NK-92 treated with Interleukin-12 subunit alpha and Interleukin-12 subunit beta, amount 100 ng/mL, for 24 hours (cell line): ENCODE measurements at regions not wholly inside any gene's neighbourhood (a gene's known extent, or its start where the extent isn't known, plus 50 kb on each side); places are given as distances from the start of the nearest gene placed in this dataset.
"Not testable (repeated sequence)": the region's sequence is repeated elsewhere in the genome, so short reads cannot be mapped to it uniquely, and the experiment has no call there.

ENCODE experiments used
- DNase-seq: peaks from one replicate; lab custom pipeline; 2025; lab: John Stamatoyannopoulos, UW

DNA sequence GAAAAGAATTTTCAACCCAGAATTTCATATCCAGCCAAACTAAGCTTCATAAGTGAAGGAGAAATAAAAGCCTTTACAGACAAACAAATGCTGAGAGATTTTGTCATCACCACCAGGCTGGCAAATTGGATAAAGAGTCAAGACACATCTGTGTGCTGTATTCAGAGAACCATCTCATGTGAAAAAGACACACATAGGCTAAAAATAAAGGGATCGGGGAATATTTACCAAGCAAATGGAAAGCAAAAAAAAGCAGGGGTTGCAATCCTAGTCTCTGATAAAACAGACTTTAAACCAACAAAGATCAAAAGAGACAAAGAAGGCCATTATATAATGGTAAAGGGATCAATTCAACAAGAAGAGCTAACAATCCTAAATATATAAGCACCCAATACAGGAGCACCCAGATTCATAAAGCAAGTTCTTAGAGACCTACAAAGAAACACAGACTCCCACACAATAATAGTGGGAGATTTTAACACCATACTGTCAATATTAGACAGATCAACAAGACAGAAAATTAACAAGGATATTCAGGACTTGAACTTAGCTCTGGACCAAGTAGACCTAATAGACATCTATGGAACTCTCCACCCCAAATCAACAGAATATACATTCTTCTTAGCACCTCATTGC is 55.9 kb upstream of the ACSM6 start:
- DNase-seq: not testable (repeated sequence)

DNA sequence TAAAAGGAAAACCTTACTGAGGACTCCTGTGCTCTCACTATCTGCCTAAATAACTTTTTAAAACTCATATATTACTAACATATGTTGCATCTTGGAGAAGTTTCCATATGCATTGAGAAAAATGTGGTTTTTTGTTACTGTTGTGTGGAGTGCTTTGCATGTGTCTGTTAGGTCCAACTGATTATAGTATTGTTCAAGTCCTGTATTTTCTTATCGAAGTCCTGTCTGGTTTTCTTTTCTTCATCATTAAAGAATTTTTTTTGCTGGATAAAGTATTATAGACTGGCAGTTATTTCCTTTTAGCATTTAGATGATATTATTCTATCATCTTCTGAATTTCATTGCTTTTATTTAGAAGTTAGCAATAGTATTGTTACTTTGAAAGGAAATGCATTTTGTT is 59.5 kb upstream of the ACSM6 start:
- no peak for DNase-seq

DNA sequence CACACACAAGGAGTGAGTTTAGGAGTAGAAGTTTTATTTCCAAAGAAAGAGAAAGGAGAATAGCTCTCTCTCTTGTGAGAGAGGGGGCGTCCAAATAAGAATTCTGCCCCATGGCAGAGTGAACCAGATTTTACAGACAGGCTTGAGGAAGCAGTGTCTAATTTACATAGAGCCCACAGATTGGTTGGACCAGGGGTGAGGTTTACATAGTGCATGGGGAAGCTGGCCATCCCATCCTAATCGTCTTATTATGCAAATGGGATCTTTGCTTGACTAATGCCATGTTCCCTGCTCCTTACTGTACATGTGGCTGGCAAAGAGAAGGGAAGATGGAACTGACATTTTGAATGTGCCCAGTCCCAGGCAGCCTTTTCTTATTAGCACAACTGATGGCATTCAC is 60.0 kb upstream of the ACSM6 start:
- DNase-seq: no peak

DNA sequence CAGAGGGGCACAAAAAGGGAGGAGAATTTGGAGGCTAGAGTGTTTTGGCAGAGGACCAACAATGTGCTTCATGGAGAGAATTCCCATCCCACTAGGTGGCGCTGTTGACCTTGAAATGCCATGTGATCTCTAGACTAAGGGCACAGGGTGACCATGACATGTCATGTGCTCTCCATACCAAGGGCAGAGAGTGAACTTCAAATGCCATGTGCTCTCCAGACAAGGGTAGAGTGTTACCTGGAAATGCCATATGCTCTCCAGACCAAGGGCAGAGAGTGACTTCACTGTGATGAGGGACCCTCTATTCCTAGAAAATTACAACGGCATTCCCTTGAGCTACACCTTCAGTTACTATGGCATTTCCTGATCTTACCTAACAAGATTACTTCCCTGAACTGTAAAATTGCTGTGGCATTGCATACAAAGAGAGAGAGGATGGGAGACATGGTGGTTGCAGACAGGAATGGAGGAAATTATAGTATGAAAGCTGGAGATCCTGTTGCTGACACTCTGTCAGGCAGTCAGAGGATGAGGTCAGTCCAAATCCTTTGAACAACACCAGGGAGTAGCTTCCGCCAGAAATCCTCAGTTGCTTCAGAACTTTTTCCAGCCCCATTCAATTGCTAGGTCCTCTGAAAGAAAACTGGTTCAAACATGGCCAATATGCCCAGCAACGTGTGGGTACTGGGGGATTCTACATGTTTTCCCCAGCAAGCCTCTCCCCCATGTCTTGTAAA is 60.9 kb upstream of the ACSM6 start:
- DNase-seq: peak; percentile 53

DNA sequence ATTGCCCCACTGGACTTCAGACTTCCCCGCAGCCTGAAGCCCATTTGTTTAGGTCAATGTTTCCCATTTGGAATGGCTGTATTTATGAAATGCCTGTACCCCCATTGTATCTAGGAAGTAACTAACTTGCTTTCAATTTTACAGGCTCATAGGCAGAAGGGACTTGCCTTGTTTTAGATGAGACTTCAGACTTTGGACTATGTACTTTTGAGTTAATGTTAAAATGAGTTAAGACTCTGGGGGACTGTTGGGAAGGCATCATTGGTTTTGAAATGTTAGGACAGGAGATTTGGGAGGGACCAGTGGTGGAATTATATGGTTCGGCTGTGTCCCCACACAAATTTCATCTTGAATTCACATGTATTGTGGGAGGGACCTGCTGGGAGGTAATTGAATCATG is 61.1 kb upstream of the CYP2C8 start:
- not testable (repeated sequence) for DNase-seq

DNA sequence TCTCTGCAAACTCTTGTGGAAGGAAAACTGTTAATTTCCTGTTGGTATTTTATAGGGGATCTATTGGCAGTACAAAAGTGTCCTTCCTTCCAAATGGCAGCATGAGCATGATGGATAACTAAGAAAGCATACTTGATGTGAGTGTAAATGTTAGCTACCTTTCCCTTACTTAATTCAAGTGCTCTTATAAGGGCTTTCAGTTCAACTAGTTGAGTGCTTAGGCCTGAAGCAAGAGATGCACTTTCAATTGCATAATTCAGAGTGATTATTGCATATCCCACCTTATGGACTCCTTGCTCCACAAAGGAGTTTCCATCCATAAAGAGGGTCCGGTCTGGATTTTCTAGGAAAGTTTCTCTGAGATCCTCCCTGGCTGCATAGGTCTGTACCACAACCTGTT is 56.3 kb upstream of the CYP2C8 start:
- DNase-seq: no peak

DNA sequence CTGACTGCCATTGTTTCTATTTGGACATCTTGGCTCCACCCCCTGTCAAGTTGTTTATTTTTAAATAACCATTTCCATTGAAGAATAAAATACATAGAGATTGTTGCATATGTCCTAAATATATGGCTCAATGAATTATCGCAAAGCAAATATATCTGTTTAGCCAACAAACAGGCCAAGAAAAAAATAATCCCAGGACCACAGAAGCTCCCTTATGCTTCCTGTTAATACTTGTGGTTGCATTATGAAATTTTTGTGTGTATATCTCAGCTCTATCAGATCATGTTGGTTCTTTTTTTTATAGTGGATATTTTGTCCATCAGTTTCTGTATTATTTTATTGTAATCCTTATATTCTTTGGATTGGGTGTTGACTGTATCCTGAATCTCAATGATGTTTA is 53.4 kb upstream of the CYP2C8 start:
- no peak for DNase-seq

DNA sequence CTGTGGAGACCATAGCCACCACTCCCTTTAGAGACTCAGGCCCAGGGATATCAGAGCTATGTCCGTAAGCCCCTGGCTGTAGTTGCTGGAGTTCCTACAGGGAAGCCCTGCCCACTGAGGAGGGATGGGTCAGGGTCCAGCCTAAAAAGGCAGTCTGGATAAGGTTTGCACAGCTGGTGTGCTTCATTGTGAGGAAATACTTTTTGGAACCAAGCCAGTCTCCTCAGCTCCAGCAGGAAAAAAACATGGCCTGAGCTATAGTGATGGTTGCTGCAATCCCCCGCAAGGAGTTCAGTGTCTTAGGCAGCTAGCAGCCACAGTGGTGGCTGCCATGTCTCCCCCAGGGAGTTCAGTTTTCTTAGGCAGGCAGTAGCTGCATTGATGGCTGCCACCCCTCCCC is 52.6 kb upstream of the CYP2C8 start:
- DNase-seq: no peak
